HG02973 (cell line): ENCODE measurements at regions not wholly inside any gene's neighbourhood (a gene's known extent, or its start where the extent isn't known, plus 50 kb on each side); places are given as distances from the start of the nearest gene placed in this dataset.

Experiments
- ATAC-seq: cut with Tn5 transposase; IDR thresholded peaks from one replicate; pipeline ENCODE4 v1.9.1; 2021; ENCODE audit warnings: moderate library complexity; ENCODE audit not compliant: unreplicated experiment

DNA sequence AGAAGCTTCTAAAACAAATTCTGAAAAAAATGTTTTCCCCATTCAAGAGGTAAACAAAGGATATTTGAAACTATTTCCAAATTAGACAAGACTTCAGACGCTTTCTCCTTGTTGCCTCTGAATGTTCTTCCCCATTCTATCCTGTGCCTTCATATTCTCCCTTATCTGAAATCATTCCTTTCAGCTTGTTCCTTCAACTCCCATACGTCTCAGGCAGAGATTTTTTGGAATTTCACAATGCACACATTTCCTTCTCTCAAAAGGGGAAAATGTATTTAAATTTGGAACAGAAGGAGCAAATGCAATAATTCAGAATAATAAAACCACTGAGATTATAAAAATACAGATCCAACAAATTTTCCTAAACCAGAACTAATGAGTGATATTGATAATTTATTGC lies 198.7 kb upstream of the IVNS1ABP start:
- ATAC-seq: no peak

DNA sequence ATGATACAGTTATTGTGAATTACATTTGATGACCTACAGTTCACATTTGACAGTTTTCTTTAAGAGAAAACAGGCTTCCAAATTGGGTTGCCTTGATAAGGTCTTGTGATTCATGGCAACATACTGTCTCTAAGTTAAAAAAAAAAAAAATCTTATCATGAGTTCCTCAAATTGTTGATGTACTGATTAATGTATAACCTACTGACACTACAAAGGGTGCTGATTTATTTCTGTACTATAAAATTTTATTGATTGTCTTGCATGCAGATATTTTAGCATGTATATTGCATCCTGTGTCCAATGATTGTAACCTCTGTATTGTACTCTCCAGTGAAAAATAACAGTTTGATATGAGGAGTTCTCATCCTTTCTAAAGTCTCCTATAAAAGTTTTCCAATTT lies 197.3 kb upstream of the IVNS1ABP start:
- no peak for ATAC-seq

DNA sequence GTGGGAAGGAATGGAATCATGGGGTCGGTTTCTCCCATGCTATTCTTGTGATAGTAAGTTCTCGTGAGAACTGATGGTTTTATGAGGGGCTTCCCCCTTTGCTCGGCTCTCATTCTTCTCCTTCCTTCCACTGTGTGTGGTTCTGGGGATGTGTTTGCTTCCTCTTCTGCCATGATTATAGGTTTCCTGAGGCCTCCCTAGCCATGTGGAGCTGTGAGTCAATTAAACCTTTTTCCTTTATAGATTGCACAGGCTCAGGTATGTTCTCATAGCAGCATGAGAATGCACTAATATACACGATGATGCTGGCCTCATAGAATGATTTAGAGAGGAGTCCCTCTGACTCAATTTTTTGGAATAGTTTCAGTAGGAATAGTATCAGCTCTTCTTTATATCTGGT lies 195.4 kb upstream of the IVNS1ABP start:
- no peak for ATAC-seq

DNA sequence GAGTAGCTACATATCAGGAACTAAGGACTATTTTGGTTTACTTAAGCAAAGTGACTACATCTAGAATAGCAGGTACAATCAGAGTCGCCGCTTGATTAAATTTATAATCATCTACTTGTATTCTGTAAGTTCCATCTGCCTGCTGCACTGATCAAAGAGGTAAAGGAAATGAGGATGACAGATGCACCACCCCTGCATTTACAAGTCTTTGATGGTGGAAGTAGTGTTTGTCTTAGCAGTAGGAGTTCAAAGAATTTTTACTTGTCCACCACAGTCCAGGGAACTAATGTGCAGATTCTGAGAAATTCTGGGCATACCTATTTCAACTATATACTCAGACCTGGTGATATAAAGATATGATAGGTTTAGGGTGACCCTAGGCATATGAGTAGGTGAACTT lies 184.1 kb upstream of the IVNS1ABP start:
- no peak for ATAC-seq

DNA sequence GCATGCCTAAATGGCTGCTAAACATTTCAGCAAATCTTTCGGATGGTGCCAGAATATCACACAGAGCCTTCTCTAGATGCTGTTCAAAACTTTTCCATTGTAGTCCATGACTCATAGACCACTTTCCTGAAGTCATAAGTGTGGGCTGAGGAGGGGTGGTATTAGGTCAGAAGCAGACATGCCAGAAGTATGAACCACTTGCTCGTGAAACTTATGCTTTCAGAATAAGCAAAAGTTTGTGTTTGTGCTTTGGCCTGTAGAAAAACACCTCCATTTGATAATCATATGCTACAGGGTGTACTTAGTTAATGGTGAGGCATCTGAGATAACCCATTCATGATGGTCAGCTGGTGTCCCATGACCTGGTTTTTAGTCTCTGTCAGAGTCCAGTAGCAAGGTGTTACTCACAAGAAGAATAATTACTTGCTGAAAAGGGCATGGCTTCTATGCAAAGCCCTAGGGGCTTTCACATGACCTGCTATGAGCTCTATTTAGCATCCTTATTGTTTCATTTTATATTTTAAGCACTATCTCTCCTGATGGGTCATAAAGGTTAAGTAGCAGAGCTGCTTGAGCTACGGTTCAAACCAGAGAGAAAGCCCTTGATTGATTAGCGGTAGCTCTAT lies 183.1 kb upstream of the IVNS1ABP start:
- ATAC-seq: no peak

DNA sequence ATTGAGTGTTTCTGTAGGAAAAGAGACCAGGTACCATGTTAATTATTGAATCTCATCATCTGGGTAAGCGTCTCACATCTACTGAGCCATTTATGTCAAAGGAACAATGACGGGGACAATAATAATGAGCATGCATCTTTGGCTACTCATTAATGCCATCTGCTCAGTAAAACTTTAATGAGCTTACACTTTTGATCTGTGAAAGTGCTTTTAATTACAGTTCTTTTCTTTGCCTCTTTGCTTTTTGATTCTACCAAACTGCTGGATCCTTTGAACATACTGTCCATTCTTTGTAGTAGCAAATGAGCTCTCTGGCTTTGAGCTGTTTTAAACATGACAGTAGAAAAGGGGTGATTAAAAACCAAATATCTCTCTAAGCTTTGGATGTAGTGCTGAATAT lies 181.2 kb upstream of the IVNS1ABP start:
- ATAC-seq: no peak

DNA sequence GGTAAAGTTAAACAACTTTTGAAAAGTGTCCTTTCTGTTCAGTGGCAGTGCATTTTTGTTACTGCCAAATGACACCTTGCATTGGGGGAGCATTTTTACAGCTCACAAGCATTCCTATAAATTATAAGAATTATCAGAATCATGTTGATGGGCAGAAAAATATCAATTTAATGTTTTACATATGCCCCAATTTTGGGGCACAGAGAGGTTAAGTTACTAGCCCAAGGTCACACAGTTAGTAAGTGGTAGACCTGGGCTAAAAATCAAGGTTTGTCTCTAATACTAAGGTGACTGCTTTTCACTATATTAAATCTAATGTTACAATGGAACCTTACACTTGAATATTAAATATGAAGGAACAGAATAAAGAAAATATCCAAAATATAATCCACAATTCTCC lies 180.1 kb upstream of the IVNS1ABP start:
- ATAC-seq: no peak

DNA sequence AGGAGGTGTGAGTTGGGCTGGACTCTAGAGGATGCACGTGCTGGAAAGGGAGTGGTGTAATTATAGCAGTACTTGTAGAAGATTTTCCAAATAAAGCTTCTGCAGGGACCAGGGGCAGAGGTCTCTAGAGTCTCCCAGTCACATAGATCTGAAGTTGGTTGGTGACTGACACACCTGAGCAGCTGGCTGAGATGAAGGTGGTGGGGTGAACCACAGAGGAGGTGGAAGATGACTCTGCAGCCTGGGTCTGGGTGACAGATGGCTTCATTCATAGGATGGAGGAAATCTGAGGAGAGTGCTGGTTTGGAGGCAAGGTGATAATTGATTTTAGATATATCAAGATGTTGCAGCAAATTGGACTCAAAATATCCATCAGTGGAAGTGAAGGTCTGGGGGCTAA lies 178.9 kb upstream of the IVNS1ABP start:
- ATAC-seq: no peak

DNA sequence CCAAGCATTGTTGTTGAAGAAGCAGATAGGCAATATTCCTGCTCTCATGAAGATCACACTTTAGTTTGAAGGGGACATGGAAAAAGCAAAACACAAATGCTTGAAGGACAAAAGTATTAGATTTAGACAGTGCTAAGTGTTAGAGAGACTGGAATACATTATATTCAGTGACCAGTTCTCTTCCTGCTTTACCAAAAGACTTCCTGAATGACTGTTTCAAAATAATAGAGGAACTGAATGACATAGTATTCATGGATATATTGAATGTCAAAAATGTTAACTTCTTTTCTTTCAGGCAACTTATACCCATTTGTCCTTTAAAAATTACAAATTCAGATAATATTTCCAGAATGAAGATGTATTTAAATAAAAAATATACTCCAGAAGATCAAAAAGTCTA lies 178.0 kb upstream of the IVNS1ABP start:
- no peak for ATAC-seq

DNA sequence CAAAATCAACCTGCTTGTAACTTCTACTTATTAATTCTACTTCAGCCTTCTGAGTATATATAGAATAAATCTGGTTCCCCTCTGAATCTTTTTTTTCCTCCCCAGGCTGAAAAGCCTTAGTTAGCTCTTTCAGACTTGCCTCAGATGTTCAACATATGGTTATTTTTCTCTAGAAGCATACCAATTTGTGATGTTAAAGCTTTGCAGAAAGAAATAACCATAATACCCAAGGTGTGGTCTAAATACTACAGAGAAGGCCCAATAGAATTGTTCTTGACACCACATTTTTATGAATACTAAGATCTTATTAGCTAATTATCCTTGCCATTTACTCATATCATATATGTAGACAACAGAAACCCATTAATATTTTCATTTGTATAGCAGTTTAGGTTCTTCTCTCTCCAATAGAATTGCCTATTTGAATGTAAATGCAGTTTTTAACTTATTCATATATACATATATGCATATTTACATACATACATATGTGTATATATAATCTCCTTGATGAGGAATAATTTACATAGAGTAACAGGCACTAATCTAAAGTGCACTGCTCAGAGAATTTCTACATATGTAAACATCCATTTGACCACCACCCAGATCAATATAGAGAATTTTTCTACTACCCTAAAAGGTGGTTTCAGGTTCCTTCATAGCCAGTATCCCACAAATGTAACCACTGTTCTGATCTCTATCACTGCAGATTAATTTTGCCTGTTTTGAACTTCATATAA lies 175.2 kb upstream of the IVNS1ABP start:
- no peak for ATAC-seq

DNA sequence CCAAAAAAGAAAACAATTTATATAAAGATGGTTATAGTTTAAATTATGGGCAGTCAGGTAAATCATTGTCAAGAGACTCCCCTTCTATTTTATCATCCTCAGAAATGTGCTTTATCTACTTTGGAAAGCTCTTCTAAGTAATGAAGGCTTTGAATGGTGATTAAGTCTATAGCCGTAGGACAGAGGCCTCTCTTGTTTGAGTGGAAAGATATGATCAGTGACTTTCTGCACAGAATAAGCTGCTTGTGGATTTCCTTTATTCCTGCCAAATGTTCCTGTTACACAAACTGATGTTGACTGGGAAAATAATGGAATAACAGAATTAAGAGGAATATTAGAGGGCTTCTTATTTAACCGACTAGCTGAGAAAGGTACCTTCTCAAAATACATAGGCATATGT lies 174.6 kb upstream of the IVNS1ABP start:
- no peak for ATAC-seq

DNA sequence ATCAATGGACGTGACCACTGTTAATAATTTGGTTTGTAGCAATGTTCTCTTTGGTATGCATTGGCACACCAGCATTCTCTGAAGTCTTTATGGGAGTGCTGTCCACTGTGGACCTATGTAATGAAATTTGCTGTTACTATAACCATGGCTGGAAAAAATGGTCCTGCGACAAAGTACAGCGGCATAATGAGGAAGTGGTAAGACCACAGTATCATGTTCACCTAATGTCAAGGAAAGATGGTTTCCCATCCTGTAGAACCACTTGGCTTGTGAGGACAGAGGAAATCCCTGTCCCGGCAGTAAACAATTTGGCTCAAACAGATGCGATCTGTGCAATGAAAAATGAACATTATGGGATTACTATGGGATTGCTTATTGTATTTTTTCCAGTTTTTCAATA lies 173.9 kb upstream of the IVNS1ABP start:
- no peak for ATAC-seq

DNA sequence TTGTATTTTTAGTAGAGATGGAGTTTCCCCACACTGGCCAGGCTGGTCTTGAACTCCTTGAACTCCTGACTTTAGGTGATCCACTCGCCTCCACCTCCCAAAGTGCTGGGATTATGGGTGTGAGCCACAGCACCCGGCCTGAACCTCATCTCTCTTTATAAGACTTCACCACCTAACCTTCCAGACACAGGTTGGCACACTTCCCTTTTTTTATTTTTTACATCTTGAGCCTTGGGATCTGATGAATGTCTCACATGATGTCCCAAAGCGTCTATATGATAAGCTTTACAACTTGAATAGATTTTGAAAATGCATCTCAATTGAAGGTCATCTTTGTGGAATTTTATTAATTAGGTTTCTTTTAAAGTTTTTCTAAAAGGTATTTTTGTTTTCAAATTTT lies 172.4 kb upstream of the IVNS1ABP start:
- no peak for ATAC-seq

DNA sequence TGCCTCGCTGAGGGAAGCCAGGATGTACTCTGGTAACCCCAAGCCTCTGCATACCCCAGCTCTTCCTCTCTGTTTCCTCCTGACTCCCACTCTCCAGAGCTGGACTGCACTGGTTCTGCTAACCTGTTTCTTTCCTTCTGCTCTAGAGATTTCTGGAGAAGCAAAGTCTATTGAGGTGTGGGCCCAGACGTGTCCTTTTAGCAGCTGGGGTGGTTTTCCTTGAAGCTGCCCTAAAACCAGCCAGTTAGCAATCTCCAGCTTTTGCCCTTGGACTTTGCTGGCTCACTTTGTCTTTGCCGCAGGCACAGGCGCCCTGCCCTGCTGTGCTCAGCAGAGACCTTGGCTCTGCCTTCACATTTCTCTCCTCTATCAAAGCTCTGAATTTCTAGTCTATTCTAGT lies 171.8 kb upstream of the IVNS1ABP start:
- no peak for ATAC-seq

DNA sequence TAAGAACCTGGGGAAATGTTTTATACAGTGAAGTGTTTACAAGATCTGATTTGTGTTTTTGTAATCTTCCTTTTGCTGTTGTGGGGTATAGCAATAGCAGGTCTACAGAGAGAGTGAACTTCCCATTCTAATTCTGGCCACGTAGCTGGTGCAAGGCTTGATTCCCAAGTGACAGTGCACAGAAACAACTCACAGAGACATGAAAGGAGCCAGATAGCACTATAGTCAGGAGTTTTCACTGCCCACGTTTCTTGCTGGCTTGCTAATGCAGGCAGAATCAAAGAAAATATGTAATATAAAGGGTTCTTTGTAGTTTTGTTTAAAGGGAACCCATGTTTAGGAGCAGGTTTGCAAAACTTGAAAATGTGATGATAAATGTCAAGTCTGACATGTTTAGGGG lies 170.9 kb upstream of the IVNS1ABP start:
- ATAC-seq: no peak

DNA sequence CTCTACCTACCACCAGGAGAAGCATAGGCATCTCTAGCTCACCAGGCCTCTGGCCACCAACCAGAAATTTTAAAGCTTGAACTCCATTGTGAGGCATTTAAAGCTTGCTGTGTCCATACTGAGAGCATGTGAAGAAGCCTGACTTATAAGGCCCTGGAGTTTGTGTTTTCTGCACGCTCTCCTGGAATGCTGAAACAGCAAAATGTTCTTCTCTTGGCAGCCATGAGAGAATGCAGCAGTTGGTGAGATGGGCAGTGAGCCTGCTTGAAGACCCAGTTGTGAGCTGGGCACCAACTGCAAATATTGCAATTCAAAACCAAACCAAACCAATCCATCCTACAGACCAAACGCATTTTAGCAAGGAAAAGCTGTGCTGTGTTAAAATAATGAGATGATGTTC lies 170.0 kb upstream of the IVNS1ABP start:
- ATAC-seq: no peak

DNA sequence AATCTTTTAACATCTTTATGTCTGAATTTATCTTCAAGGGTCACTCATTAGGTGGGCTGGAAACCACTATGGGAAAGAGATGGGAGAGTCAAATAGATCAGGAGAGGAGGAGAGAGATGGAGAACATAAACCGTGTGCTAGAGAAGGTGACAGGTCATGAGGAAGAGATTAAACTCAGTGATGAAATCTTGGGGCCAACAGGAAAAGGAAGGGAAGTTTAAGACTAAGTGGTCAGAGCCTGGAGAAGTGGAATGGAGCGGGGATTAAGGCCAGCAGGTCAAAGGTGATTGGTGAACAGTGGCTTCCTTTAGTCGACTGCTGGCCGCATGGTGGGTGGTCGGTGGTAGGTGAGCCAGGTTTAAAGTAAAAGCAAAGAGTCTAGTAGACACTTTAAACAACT lies 169.3 kb upstream of the IVNS1ABP start:
- ATAC-seq: no peak

DNA sequence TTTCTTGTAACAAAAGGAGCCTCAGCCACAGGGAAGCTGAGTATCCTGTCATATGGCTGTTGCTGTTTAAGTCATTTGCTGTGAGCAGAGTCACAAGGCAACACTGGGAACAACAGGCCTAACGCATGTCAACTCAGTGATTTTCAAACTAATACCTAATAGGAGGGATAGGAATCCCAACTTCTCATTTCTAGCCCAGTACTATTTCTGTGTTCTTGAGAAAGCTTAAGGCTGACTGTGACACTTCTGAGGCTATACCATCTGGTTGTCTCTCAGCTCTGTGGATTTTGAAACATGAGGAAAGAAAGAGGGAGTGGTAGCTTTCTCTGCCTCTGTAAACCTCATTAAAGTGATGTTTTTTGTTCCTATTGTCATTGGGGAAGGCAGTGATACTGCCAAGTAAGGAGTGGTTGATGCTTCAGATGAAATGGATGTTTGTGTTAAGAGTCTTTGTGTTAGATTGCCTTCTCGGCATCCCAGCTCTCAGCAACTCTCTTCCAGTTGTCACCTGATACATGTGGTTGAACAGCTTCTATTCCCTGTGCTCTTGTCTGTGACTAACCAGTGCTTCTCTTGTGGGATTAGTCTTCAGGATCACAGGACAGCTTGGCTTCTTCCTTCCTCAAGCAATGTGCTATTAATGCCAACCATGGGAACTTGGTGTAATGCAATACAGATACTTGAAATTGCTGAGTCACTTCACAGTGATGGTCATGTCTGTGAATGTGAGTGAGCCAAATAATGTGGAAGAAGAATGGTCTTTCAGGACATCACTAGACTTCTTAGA lies 166.8 kb upstream of the IVNS1ABP start:
- ATAC-seq: no peak

DNA sequence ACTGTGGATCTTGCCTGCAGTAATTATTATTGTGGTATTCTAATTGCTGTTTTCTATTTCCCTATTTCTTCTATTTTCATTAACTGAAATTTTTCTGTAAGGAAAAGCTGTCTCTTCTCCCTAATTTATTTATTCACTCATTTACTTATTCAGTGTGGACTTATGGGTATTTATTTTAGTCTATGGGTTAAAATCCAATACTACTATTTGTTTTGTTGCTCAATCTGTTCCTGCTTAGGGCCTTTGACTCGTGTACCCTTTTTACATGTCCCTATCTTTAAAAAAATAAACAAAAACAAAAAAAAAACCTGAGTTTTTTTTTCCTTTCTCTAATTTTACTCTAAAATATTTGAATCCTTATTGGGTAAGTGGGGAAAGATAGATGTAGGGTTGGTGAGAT lies 166.2 kb upstream of the IVNS1ABP start:
- ATAC-seq: no peak

DNA sequence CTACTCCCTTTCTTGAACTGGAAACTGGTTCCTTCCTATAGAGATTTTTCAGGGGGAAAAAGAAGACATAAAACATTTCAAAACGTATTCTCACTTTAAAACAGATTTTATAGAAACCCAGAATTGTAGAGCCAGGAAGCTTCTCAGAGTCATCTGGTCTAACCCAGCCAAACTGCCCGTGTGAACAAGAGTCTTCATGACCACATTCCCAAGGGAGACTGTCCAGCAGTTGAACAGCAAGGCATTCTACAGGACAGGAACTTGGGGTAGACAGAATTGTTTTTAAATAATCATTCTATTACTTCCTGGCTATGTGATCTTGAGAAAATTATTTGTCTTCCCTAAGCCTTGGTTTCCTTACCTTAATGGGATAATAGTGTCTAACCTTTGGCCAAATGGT lies 163.5 kb upstream of the IVNS1ABP start:
- no peak for ATAC-seq

DNA sequence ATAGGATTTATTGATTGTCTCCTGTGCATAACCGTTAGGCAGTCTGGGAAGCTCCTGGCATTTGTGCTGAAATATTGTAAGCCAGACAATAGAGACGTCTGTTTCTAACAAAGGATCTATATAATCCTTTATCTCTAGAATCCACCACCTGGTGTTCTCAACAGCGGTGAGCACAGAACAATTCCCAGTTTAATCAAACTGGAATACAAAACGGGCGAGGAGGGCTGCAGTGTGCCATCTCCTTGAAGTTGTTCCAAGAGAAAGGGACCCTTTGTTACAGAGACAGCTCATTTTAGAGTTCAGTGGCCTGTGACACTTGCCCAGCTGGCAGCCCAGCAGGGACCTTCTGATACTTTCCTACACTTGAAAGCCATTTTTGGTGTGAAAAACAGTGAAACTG lies 162.8 kb upstream of the IVNS1ABP start:
- ATAC-seq: no peak

DNA sequence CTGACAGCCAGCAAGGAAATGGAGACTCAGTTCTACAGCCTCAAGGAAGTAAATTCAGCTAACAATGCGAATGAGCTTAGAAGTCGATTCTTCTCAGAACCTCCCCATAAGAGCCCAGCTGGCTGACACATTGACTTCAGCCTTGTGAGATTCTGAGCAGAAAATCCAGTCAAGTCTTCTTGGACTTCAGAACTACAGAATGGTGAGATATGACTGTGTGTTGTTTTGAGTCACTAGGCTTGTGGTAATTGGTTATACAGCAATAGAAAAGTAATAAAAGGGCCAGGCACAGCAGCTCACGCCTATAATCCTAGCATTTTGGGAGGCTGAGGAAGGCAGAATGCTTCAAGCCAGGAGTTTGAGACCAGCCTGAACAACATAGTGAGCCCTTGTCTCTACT lies 161.8 kb upstream of the IVNS1ABP start:
- no peak for ATAC-seq
